ENCODE measurements at regions not wholly inside any gene's neighbourhood (a gene's known extent, or its start where the extent isn't known, plus 50 kb on each side); places are given as distances from the start of the nearest gene placed in this dataset.
A peak's percentile ranks its signal among the peaks of the same experiment; 100 is the strongest.

DNA sequence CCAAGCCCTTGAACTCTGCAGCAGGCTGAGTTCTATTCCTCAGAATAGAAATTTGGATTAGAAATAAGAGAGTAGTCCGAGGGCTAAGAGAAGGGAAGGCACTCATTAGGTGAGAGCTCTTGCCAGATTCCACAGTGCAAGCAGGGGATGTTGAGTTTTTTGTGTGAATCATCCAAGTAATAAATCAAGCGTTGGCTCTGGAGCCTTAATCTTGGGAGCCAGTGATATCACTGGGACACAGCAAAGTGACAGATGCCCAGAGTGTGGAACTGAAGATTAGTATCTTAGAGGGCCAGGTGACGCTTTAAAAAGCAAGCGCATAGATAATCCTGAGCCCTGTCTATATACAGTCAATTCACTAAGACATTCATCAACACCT is 60.3 kb downstream of the FOXD1 start:
- Histone ChIP-seq H2BK20ac (ENCODE audit: low read depth, low read length, poor library complexity, severe bottlenecking) (no peak overlapping the region), H3T11ph (ENCODE audit: low read length) (no peak overlapping the region), H3K27ac (ENCODE audit: insufficient read length, low read depth, low read length) (no peak overlapping the region), H2AFZ (ENCODE audit: low read length) (no peak overlapping the region), H4K5ac (ENCODE audit: insufficient read length, low read depth, low read length) (no peak overlapping the region), H2BK15ac (ENCODE audit: low read depth, low read length) (no peak overlapping the region), H2AK5ac (ENCODE audit: insufficient read length, low read length) (no peak overlapping the region), H3K56ac (ENCODE audit: insufficient read length, low read depth, low read length) (no peak overlapping the region), H4K20me1 (ENCODE audit: control insufficient read depth, insufficient read depth, insufficient read length) (no peaks in the 10 kb centered on the region), H4K91ac (ENCODE audit: insufficient read length, low read depth, low read length) (no peak overlapping the region), H3K23me2 (ENCODE audit: insufficient read length, low read depth, low read length, poor library complexity, severe bottlenecking) (no peaks in the 10 kb centered on the region), H2BK12ac (ENCODE audit: insufficient read length, low read depth, low read length) (no peak overlapping the region), H3K79me2 (ENCODE audit: insufficient read depth, low read length) (no peaks in the 10 kb centered on the region), H3K9me3 (ENCODE audit: control insufficient read depth, low read depth, low read length) (no peaks in the 10 kb centered on the region), H3K14ac (ENCODE audit: insufficient read depth, low read length) (no peak overlapping the region), H3K4me2 (ENCODE audit: insufficient read depth, insufficient read length, low read length) (no peak overlapping the region), H2BK5ac (ENCODE audit: insufficient read length, low read length) (no peak overlapping the region), H3K23ac (ENCODE audit: insufficient read length, low read depth, low read length) (no peak overlapping the region), H4K8ac (replicated peaks; ENCODE audit: insufficient read length, low read depth, low read length) (no peak overlapping the region), H2BK120ac (ENCODE audit: low read depth, low read length, poor library complexity, severe bottlenecking) (no peak overlapping the region), H3K4ac (ENCODE audit: low read depth, low read length) (no peak overlapping the region), H3K79me1 (ENCODE audit: insufficient read depth, low read depth, low read length, poor library complexity, severe bottlenecking) (no peaks in the 10 kb centered on the region), H3K4me1 (ENCODE audit: insufficient read depth, low read length) (no peaks in the 10 kb centered on the region), H3K9ac (ENCODE audit: extremely low read depth, insufficient read length, low read length) (no peak overlapping the region), H3K18ac (ENCODE audit: insufficient read length, low read depth, low read length) (no peak overlapping the region), H3K27me3 (ENCODE audit: insufficient read depth, low read length) (no peaks in the 10 kb centered on the region)
- no CpG with 5 or more reads among the region's 4 CpGs for WGBS (ENCODE audit: extremely low coverage, insufficient read length, low lambda C conversion rate)
- TF ChIP-seq, protein P1, sequence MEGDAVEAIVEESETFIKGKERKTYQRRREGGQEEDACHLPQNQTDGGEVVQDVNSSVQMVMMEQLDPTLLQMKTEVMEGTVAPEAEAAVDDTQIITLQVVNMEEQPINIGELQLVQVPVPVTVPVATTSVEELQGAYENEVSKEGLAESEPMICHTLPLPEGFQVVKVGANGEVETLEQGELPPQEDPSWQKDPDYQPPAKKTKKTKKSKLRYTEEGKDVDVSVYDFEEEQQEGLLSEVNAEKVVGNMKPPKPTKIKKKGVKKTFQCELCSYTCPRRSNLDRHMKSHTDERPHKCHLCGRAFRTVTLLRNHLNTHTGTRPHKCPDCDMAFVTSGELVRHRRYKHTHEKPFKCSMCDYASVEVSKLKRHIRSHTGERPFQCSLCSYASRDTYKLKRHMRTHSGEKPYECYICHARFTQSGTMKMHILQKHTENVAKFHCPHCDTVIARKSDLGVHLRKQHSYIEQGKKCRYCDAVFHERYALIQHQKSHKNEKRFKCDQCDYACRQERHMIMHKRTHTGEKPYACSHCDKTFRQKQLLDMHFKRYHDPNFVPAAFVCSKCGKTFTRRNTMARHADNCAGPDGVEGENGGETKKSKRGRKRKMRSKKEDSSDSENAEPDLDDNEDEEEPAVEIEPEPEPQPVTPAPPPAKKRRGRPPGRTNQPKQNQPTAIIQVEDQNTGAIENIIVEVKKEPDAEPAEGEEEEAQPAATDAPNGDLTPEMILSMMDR (conservative IDR thresholded peaks at IDR 0.05), result no peak
- Mint-ChIP-seq H3K27me3 (ENCODE audit: low read depth) (peaks cover 8% of the 10 kb centered on the region), H3K27ac (peak overlapping the region in 1 of 3 experiments; percentile 60; a peak in 1 of 7 replicates), H3K36me3 (ENCODE audit: insufficient read depth in 1 of 3, low read depth in 3 of 3) (peaks cover 8 to 14% (median 10%) of the 10 kb centered on the region in 3 experiments), H3K4me1 (no peaks in the 10 kb centered on the region), H3K4me3 (no peak overlapping the region), H3K9me3 (peaks cover 13 to 16% of the 10 kb centered on the region in 2 experiments)
- no peak for DNase-seq

All from H9 (cell line).